HG02642 (cell line): ENCODE measurements at regions not wholly inside any gene's neighbourhood (a gene's known extent, or its start where the extent isn't known, plus 50 kb on each side); places are given as distances from the start of the nearest gene placed in this dataset.

ENCODE experiments used
- ATAC-seq: cut with Tn5 transposase; IDR thresholded peaks from one replicate; pipeline ENCODE4 v1.9.1; 2021; ENCODE audit warnings: mild to moderate bottlenecking; ENCODE audit not compliant: unreplicated experiment, poor library complexity

GRCh38 chr6:14754751-14755513 is 490.9 kb upstream of the JARID2 start:
- ATAC-seq, result no peak

- ATAC-seq, result no peak
Measured at GRCh38 chr6:14756340-14756739, 489.5 kb upstream of the JARID2 start.

- ATAC-seq, result no peak
Measured at GRCh38 chr6:14757014-14757413, 488.9 kb upstream of the JARID2 start.

- no peak for ATAC-seq
Measured at GRCh38 chr6:14757418-14757817, 488.5 kb upstream of the JARID2 start.

- no peak for ATAC-seq
Measured at GRCh38 chr6:14758421-14759081, 487.3 kb upstream of the JARID2 start.

- ATAC-seq, result no peak
Measured at GRCh38 chr6:14759976-14760672, 485.7 kb upstream of the JARID2 start.

- no peak for ATAC-seq
Measured at GRCh38 chr6:14762077-14762476, 483.8 kb upstream of the JARID2 start.

- ATAC-seq, result no peak
Measured at GRCh38 chr6:14763139-14763538, 482.7 kb upstream of the JARID2 start.

- ATAC-seq, result no peak
Measured at GRCh38 chr6:14763616-14764015, 482.3 kb upstream of the JARID2 start.

- no peak for ATAC-seq
Measured at GRCh38 chr6:14765106-14765505, 480.8 kb upstream of the JARID2 start.

GRCh38 chr6:14765721-14766390 is 480.0 kb upstream of the JARID2 start:
- no peak for ATAC-seq

- no peak for ATAC-seq
Measured at GRCh38 chr6:14766391-14766994, 479.4 kb upstream of the JARID2 start.

GRCh38 chr6:14767226-14767625 is 478.6 kb upstream of the JARID2 start:
- ATAC-seq, result no peak

GRCh38 chr6:14770040-14770439 is 475.8 kb upstream of the JARID2 start:
- no peak for ATAC-seq

GRCh38 chr6:14770572-14770971 is 475.3 kb upstream of the JARID2 start:
- ATAC-seq, result no peak

- no peak for ATAC-seq
Measured at GRCh38 chr6:14771016-14771415, 474.9 kb upstream of the JARID2 start.

- ATAC-seq, result no peak
Measured at GRCh38 chr6:14772188-14772587, 473.7 kb upstream of the JARID2 start.

- no peak for ATAC-seq
Measured at GRCh38 chr6:14775528-14775927, 470.3 kb upstream of the JARID2 start.

- no peak for ATAC-seq
Measured at GRCh38 chr6:14776307-14776706, 469.6 kb upstream of the JARID2 start.

- no peak for ATAC-seq
Measured at GRCh38 chr6:14781772-14782525, 463.9 kb upstream of the JARID2 start.
